ENCODE measurements at regions not wholly inside any gene's neighbourhood (a gene's known extent, or its start where the extent isn't known, plus 50 kb on each side); places are given as distances from the start of the nearest gene placed in this dataset.

- Histone ChIP-seq H3K9ac (ENCODE audit: low read depth, low read length) (no peak overlapping the region), H3K27me3 (ENCODE audit: control insufficient read depth, insufficient read depth, low read length) (no peaks in the 10 kb centered on the region), H3K36me3 (ENCODE audit: insufficient read depth, low read length) (no peaks in the 10 kb centered on the region), H3K4me3 (ENCODE audit: low read length) (no peak overlapping the region), H3K9me3 (replicated peaks; ENCODE audit: low read length) (no peaks in the 10 kb centered on the region), H3K4me1 (ENCODE audit: control insufficient read depth, insufficient read depth, low read length) (no peaks in the 10 kb centered on the region), H3K4me2 (ENCODE audit: low read length) (no peak overlapping the region)
Measured at GRCh38 chr7:115240242-115240641, 318.3 kb downstream of the MDFIC start.

DNA sequence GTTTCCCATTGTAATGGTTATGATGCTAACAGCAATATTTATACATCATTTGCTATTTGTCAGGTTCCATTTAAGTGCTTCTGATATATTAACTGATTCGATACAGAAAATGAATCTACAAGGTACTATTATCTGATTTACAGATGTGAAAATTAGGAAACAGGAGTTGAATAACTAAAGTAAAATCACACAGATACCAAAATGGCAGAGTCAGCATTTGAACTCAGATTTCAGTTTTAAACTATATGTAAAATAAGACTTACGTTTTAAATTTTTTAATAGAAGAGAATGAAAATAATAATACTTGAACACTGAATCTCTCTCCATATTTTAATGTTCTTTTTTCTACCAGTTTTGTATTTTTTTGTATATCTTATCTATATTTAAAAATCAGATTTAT, 313.2 kb downstream of the MDFIC start:
- H3K4me2 ChIP-seq (ENCODE audit: low read length): no peak overlapping the region

DNA sequence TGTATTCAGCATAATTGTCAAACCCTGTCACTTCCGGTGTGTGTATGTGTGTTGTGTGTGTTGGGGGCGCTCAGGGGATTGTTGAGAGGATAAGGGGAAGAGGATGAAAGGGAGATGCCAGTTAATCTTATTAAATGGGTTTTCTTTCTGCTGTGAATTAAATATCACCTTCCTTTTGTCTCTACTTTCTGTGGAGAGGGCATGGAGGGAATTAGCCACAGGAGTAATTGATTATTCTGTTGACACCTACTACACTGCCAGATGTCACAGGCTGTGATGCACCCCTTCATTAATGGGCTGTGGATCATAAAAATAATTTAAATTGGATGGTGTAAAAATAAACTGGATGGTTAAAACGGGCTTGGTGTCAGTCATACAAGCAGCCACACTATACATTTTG, 311.9 kb downstream of the MDFIC start:
- no peaks in the 10 kb centered on the region for H3K36me3 ChIP-seq (ENCODE audit: insufficient read depth, low read length)
- no peaks in the 10 kb centered on the region for H3K27me3 ChIP-seq (ENCODE audit: control insufficient read depth, insufficient read depth, low read length)
- peaks cover 21% of the 10 kb centered on the region for H3K4me1 ChIP-seq (ENCODE audit: control insufficient read depth, insufficient read depth, low read length)
- no peak overlapping the region for H3K4me3 ChIP-seq (ENCODE audit: low read length)
- no peak overlapping the region for H3K9ac ChIP-seq (ENCODE audit: low read depth, low read length)
- no peak overlapping the region for H3K4me2 ChIP-seq (ENCODE audit: low read length)
- no peaks in the 10 kb centered on the region for H3K9me3 ChIP-seq (replicated peaks; ENCODE audit: low read length)

More for the DNA sequence above, 313.2 kb downstream of the MDFIC start:
- Histone ChIP-seq H3K9ac (ENCODE audit: low read depth, low read length) (no peak overlapping the region), H3K4me3 (ENCODE audit: low read length) (no peak overlapping the region), H3K4me1 (ENCODE audit: control insufficient read depth, insufficient read depth, low read length) (peaks cover 21% of the 10 kb centered on the region), H3K27me3 (ENCODE audit: control insufficient read depth, insufficient read depth, low read length) (no peaks in the 10 kb centered on the region), H3K36me3 (ENCODE audit: insufficient read depth, low read length) (no peaks in the 10 kb centered on the region), H3K9me3 (replicated peaks; ENCODE audit: low read length) (no peaks in the 10 kb centered on the region)

GRCh38 chr7:115232041-115232440, 310.1 kb downstream of the MDFIC start:
- peaks cover 21% of the 10 kb centered on the region for H3K4me1 ChIP-seq (ENCODE audit: control insufficient read depth, insufficient read depth, low read length)
- no peaks in the 10 kb centered on the region for H3K9me3 ChIP-seq (replicated peaks; ENCODE audit: low read length)
- no peaks in the 10 kb centered on the region for H3K27me3 ChIP-seq (ENCODE audit: control insufficient read depth, insufficient read depth, low read length)
- no peak overlapping the region for H3K4me3 ChIP-seq (ENCODE audit: low read length)
- H3K36me3 ChIP-seq (ENCODE audit: insufficient read depth, low read length): no peaks in the 10 kb centered on the region
- H3K9ac ChIP-seq (ENCODE audit: low read depth, low read length): no peak overlapping the region
- H3K4me2 ChIP-seq (ENCODE audit: low read length): no peak overlapping the region

DNA sequence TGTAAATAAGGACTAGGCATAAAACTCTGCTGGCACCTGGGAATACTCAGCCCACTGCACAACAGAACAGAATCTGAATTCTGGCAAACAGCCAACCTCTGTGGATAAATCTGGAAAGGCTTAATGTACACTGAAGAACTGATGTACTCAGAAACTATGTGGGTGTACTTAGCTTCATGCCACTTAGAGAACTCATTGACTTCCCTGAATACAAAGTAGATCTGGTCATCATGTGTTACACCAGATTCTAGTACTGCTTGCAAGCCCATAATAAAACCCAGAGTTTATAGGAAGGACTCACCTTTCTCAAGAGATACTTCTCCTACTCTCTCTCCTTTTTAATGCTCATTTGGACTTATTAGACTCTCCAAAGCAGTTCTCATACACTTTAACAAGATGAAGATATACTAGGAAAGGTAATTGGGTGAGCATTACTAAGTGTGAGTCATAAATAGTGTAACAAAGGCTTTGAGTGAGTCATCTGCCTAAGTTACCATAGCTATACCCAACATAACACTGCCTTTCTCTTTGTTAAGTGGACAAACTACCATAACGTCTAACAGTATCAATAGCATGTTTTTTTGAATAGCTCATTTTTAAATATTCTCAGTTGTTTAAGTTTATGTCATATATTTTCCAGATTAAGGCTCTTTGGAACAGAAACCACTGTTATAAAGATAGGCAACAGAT, 309.1 kb downstream of the MDFIC start:
- Histone ChIP-seq H3K9me3 (replicated peaks; ENCODE audit: low read length) (no peaks in the 10 kb centered on the region), H3K4me1 (ENCODE audit: control insufficient read depth, insufficient read depth, low read length) (peaks cover 21% of the 10 kb centered on the region), H3K4me3 (ENCODE audit: low read length) (no peak overlapping the region), H3K9ac (ENCODE audit: low read depth, low read length) (peak overlapping the region; percentile 14), H3K27me3 (ENCODE audit: control insufficient read depth, insufficient read depth, low read length) (no peaks in the 10 kb centered on the region), H3K4me2 (ENCODE audit: low read length) (peak overlapping the region; percentile 34), H3K36me3 (ENCODE audit: insufficient read depth, low read length) (no peaks in the 10 kb centered on the region)

GRCh38 chr7:115229401-115230105, 307.7 kb downstream of the MDFIC start:
- H3K9me3 ChIP-seq (replicated peaks; ENCODE audit: low read length): no peaks in the 10 kb centered on the region
- no peaks in the 10 kb centered on the region for H3K36me3 ChIP-seq (ENCODE audit: insufficient read depth, low read length)
- no peak overlapping the region for H3K9ac ChIP-seq (ENCODE audit: low read depth, low read length)
- no peaks in the 10 kb centered on the region for H3K27me3 ChIP-seq (ENCODE audit: control insufficient read depth, insufficient read depth, low read length)
- peaks cover 21% of the 10 kb centered on the region for H3K4me1 ChIP-seq (ENCODE audit: control insufficient read depth, insufficient read depth, low read length)
- H3K4me3 ChIP-seq (ENCODE audit: low read length): no peak overlapping the region
- H3K4me2 ChIP-seq (ENCODE audit: low read length): no peak overlapping the region

DNA sequence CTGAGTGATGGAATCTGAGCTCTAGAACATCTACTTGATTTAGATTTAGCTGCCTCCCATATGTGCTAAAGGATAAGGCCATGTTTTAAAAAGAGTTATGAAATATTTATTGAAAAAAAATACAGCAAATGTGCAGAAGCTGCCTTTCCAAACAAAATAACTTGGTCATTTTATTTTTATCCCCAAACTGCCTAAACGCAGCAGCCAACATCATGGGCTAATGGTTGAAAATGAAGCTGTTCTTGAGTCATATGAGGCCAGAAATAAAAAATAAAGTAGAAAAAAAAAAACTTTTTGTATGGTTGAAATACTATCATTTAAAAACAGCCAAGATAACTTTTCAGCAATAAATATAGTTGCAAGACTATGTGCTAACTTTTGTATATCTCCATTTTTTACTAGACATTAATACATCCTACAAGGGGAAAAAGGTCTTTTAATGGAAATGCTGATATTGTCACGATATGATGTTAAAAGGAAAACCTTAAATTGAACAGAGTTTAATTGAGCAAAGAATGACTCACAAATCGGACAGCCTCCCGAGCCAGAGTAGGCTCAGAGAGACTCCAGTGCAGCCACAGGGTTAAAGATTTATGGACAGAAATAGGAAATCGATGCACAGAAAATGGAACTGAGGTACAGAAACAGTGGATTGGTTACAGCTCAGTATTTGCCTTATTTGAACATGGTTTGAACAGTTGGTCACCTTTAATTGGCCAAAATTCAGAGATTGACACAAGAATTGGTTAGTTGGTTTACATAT, 305.8 kb downstream of the MDFIC start:
- no peaks in the 10 kb centered on the region for H3K27me3 ChIP-seq (ENCODE audit: control insufficient read depth, insufficient read depth, low read length)
- no peak overlapping the region for H3K9ac ChIP-seq (ENCODE audit: low read depth, low read length)
- H3K36me3 ChIP-seq (ENCODE audit: insufficient read depth, low read length): no peaks in the 10 kb centered on the region
- no peaks in the 10 kb centered on the region for H3K9me3 ChIP-seq (replicated peaks; ENCODE audit: low read length)
- no peak overlapping the region for H3K4me3 ChIP-seq (ENCODE audit: low read length)
- H3K4me1 ChIP-seq (ENCODE audit: control insufficient read depth, insufficient read depth, low read length): peaks cover 21% of the 10 kb centered on the region
- H3K4me2 ChIP-seq (ENCODE audit: low read length): no peak overlapping the region

DNA sequence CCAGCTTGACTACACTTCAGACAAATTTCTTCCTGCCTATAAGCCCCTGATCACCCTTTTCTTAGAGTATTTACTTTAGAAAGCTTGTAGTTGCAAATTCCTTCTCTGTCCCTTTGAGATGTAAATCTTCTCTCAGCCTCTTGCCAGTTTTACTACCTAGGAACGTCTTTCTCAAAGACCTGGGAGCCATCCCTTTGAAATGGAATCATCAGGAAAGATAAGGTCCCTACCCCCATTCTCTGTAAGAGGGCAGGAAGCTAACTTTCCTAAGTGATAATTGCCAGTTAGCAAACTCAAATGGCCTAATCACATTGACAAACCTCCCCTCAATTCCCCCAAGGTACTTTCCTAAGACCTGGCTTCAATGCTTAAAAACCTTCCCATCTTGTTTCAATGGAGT, 304.5 kb downstream of the MDFIC start:
- Histone ChIP-seq H3K4me2 (ENCODE audit: low read length) (no peak overlapping the region), H3K36me3 (ENCODE audit: insufficient read depth, low read length) (no peaks in the 10 kb centered on the region), H3K27me3 (ENCODE audit: control insufficient read depth, insufficient read depth, low read length) (no peaks in the 10 kb centered on the region), H3K9ac (ENCODE audit: low read depth, low read length) (no peak overlapping the region), H3K4me1 (ENCODE audit: control insufficient read depth, insufficient read depth, low read length) (peaks cover 16% of the 10 kb centered on the region), H3K4me3 (ENCODE audit: low read length) (no peak overlapping the region), H3K9me3 (replicated peaks; ENCODE audit: low read length) (no peaks in the 10 kb centered on the region)

- no peaks in the 10 kb centered on the region for H3K27me3 ChIP-seq (ENCODE audit: control insufficient read depth, insufficient read depth, low read length)
- no peak overlapping the region for H3K9ac ChIP-seq (ENCODE audit: low read depth, low read length)
- no peak overlapping the region for H3K4me3 ChIP-seq (ENCODE audit: low read length)
Measured at GRCh38 chr7:115224922-115225321, 303.0 kb downstream of the MDFIC start.

GRCh38 chr7:115223959-115224358, 302.1 kb downstream of the MDFIC start:
- no peaks in the 10 kb centered on the region for H3K9me3 ChIP-seq (replicated peaks; ENCODE audit: low read length)
- no peak overlapping the region for H3K4me3 ChIP-seq (ENCODE audit: low read length)
- peaks cover 5% of the 10 kb centered on the region for H3K4me1 ChIP-seq (ENCODE audit: control insufficient read depth, insufficient read depth, low read length)
- H3K27me3 ChIP-seq (ENCODE audit: control insufficient read depth, insufficient read depth, low read length): no peaks in the 10 kb centered on the region
- no peaks in the 10 kb centered on the region for H3K36me3 ChIP-seq (ENCODE audit: insufficient read depth, low read length)
- H3K4me2 ChIP-seq (ENCODE audit: low read length): no peak overlapping the region
- no peak overlapping the region for H3K9ac ChIP-seq (ENCODE audit: low read depth, low read length)

More at GRCh38 chr7:115224922-115225321, 303.0 kb downstream of the MDFIC start:
- no peaks in the 10 kb centered on the region for H3K36me3 ChIP-seq (ENCODE audit: insufficient read depth, low read length)
- H3K4me2 ChIP-seq (ENCODE audit: low read length): no peak overlapping the region
- H3K4me1 ChIP-seq (ENCODE audit: control insufficient read depth, insufficient read depth, low read length): peaks cover 5% of the 10 kb centered on the region
- no peaks in the 10 kb centered on the region for H3K9me3 ChIP-seq (replicated peaks; ENCODE audit: low read length)

DNA sequence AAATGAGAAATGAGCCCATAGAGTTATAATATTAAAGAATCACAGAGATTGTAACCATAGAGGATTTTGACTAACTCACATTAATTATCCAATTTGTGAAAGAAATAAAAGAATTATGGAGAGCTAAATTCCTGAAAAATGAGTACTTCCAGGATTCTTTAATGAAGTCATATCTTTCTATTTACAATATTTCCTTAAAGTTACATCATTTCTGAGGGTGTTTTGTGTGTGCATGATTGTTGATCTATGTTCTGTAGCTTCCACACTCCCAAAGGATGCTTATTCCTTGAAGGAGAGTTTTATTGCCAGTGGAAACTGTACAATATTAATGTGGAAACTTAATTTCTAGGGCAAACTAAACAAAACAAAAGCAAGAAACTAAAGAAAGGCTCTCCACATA, 299.6 kb downstream of the MDFIC start:
- Histone ChIP-seq H3K9ac (ENCODE audit: low read depth, low read length) (no peak overlapping the region), H3K4me2 (ENCODE audit: low read length) (no peak overlapping the region), H3K27me3 (ENCODE audit: control insufficient read depth, insufficient read depth, low read length) (no peaks in the 10 kb centered on the region), H3K4me3 (ENCODE audit: low read length) (no peak overlapping the region), H3K4me1 (ENCODE audit: control insufficient read depth, insufficient read depth, low read length) (peaks cover 5% of the 10 kb centered on the region), H3K36me3 (ENCODE audit: insufficient read depth, low read length) (no peaks in the 10 kb centered on the region), H3K9me3 (replicated peaks; ENCODE audit: low read length) (no peaks in the 10 kb centered on the region)

Measured in skeletal muscle satellite cell (primary cell).